Endothelial cell of umbilical vein (primary cell): ENCODE measurements at regions not wholly inside any gene's neighbourhood (a gene's known extent, or its start where the extent isn't known, plus 50 kb on each side); places are given as distances from the start of the nearest gene placed in this dataset.

Experiments
- BruUV-seq: library from RNA; stranded (reverse); fragments of 400-500 nt; replicated peaks from 2 replicates; lab custom pipeline; 2021; lab: Mats Ljungman, UMichigan
- CTCF ChIA-PET: fragments of 300-600, 350-600 bp; sonication (Branson Sonifier 250); formaldehyde crosslinking; loops from one replicate; lab custom pipeline; 2021; ENCODE audit warnings: antibody characterized with exemption, inconsistent platforms; lab: Charles Lee
- POLR2A ChIA-PET: fragments of 300-600, 350-600 bp; sonication (Branson Sonifier 250); formaldehyde crosslinking; loops from one replicate; lab custom pipeline; 2021; ENCODE audit warnings: antibody characterized with exemption, inconsistent platforms; lab: Charles Lee
- DNase-seq: peaks from one replicate; pipeline ENCODE4 v3.0.0-alpha.2; 2011; ENCODE audit warnings: low read depth, low spot score
- FAIRE-seq: peaks from 2 replicates; lab custom pipeline; 2011; peaks lifted over from hg19 to GRCh38; lab: Jason Lieb, UNC
- H2AFZ ChIP-seq: 2 replicates; pipeline ENCODE4 v1.6.0; 2012; ENCODE audit warnings: low read depth, low read length, control low read depth, inconsistent platforms
- H3K27ac ChIP-seq: 2 replicates; pipeline ENCODE4 v1.5.1; 2011; ENCODE audit warnings: low read depth, mild to moderate bottlenecking, control low read depth, low read length, moderate library complexity; ENCODE audit not compliant: insufficient read depth
- H3K27me3 ChIP-seq, 2 experiments: 2 replicates each; pipeline versions ENCODE4 v1.6.0 to v1.6.1; 2011; ENCODE audit warnings: low read length in 2 of 2, mixed read lengths in 1 of 2; ENCODE audit not compliant: control insufficient read depth in 2 of 2, insufficient read depth in 2 of 2
- H3K36me3 ChIP-seq, 2 experiments: 2 replicates in 1 of 2; 3 replicates in 1 of 2; pipeline ENCODE4 v1.5.1; 2011; ENCODE audit warnings: low read length in 2 of 2, mild to moderate bottlenecking in 1 of 2, moderate library complexity in 1 of 2; ENCODE audit not compliant: control insufficient read depth in 2 of 2, insufficient read depth in 2 of 2; ENCODE audit errors: extremely low read depth in 1 of 2
- H3K4me1 ChIP-seq: 3 replicates; pipeline ENCODE4 v1.5.1; 2011; ENCODE audit warnings: mild to moderate bottlenecking, low read length; ENCODE audit not compliant: control insufficient read depth, insufficient read depth; ENCODE audit errors: extremely low read depth
- H3K4me2 ChIP-seq: 2 replicates; pipeline ENCODE4 v1.6.1; 2011; ENCODE audit warnings: low read length, control low read depth, mixed read lengths; ENCODE audit not compliant: insufficient read depth
- H3K4me3 ChIP-seq, 3 experiments: fragments of 200-600 bp in 1 of 3; sonication (generic), shearing (Covaris generic) in 1 of 3; replicated peaks in 1 of 3; 2 replicates each; pipeline ENCODE4 v1.5.1; 2011 to 2016; ENCODE audit warnings: control low read depth in 3 of 3, low read length in 3 of 3, mild to moderate bottlenecking in 2 of 3, inconsistent platforms in 1 of 3, low read depth in 1 of 3, moderate library complexity in 1 of 3; ENCODE audit not compliant: insufficient read depth in 1 of 3
- H3K79me2 ChIP-seq: 2 replicates; pipeline ENCODE4 v1.6.0; 2012; ENCODE audit warnings: low read length, inconsistent platforms; ENCODE audit not compliant: control insufficient read depth, insufficient read depth
- H3K9ac ChIP-seq: replicated peaks from 2 replicates; pipeline ENCODE3; 2011; ENCODE audit warnings: low read length, control low read depth; ENCODE audit not compliant: insufficient read depth; ENCODE audit errors: extremely low read depth
- H3K9me1 ChIP-seq: replicated peaks from 3 replicates; pipeline ENCODE4 v1.6.0; 2011; ENCODE audit warnings: mild to moderate bottlenecking, low read length; ENCODE audit not compliant: control insufficient read depth, insufficient read depth; ENCODE audit errors: extremely low read depth
- H3K9me3 ChIP-seq: replicated peaks from 2 replicates; pipeline ENCODE4 v1.5.1; 2012; ENCODE audit warnings: low read length, inconsistent platforms; ENCODE audit not compliant: control insufficient read depth, insufficient read depth
- H4K20me1 ChIP-seq: replicated peaks from 2 replicates; pipeline ENCODE3; 2011; ENCODE audit warnings: mild to moderate bottlenecking, low read length; ENCODE audit not compliant: control insufficient read depth, insufficient read depth; ENCODE audit errors: extremely low read depth
- CTCF ChIP-seq, 2 donors: IDR thresholded peaks; 1 replicate in 1 of 2; 2 replicates in 1 of 2; pipeline ENCODE4 v1.5.1; 2011; ENCODE audit warnings: low read length in 2 of 2, mild to moderate bottlenecking in 2 of 2, moderate library complexity in 2 of 2, control low read depth in 1 of 2, inconsistent platforms in 1 of 2, low read depth in 1 of 2; ENCODE audit not compliant: insufficient read depth in 1 of 2; ENCODE audit errors: extremely low read depth in 1 of 2
- EZH2 ChIP-seq: IDR thresholded peaks from 2 replicates; pipeline ENCODE4 v1.6.1; 2012; ENCODE audit warnings: borderline replicate concordance, low read depth, mild to moderate bottlenecking, moderate library complexity, low read length, inconsistent platforms; ENCODE audit not compliant: severe bottlenecking
- FOS ChIP-seq: IDR thresholded peaks from 2 replicates; pipeline ENCODE4 v1.6.1; 2011; ENCODE audit warnings: mild to moderate bottlenecking, low read length, moderate library complexity, borderline replicate concordance; ENCODE audit not compliant: insufficient read depth
- GATA2 ChIP-seq: IDR thresholded peaks from 2 replicates; pipeline ENCODE4 v1.7.0; 2011; ENCODE audit warnings: low read depth, mild to moderate bottlenecking, moderate library complexity, mixed read lengths, low read length; ENCODE audit not compliant: insufficient read length, insufficient read depth
- JUN ChIP-seq: IDR thresholded peaks from 2 replicates; pipeline ENCODE4 v1.6.1; 2011; ENCODE audit warnings: borderline replicate concordance, low read depth; ENCODE audit not compliant: insufficient read length, insufficient read depth
- MAX ChIP-seq: IDR thresholded peaks from 2 replicates; pipeline ENCODE4 v1.6.1; 2011; ENCODE audit not compliant: insufficient read depth, insufficient read length
- MYC ChIP-seq: IDR thresholded peaks from one replicate; pipeline ENCODE4 v1.6.1; 2011; ENCODE audit warnings: mild to moderate bottlenecking, low read depth, low read length
- POLR2A ChIP-seq: IDR thresholded peaks from 2 replicates; pipeline ENCODE4 v1.6.1; 2012; ENCODE audit warnings: low read depth, mild to moderate bottlenecking, control low read depth, low read length
- POLR2AphosphoS5 ChIP-seq: IDR thresholded peaks from 2 replicates; pipeline ENCODE4 v1.6.1; 2012; ENCODE audit warnings: low read depth, mild to moderate bottlenecking, control low read depth, low read length, moderate library complexity; ENCODE audit not compliant: insufficient read depth
- dilution Hi-C: fragments of 300-500 bp; cut with MboI; formaldehyde crosslinking; loops from one replicate; pipeline ENCODE4 v1.15.0; 2019; ENCODE audit warnings: low sequenced_read_pairs; ENCODE audit not compliant: extremely low pct_ligation_motif_present
- intact Hi-C: fragments of 100-400 bp; cut with micrococcal nuclease; formaldehyde crosslinking; loops from one replicate; pipeline ENCODE4 v1.10.0; 2022

DNA sequence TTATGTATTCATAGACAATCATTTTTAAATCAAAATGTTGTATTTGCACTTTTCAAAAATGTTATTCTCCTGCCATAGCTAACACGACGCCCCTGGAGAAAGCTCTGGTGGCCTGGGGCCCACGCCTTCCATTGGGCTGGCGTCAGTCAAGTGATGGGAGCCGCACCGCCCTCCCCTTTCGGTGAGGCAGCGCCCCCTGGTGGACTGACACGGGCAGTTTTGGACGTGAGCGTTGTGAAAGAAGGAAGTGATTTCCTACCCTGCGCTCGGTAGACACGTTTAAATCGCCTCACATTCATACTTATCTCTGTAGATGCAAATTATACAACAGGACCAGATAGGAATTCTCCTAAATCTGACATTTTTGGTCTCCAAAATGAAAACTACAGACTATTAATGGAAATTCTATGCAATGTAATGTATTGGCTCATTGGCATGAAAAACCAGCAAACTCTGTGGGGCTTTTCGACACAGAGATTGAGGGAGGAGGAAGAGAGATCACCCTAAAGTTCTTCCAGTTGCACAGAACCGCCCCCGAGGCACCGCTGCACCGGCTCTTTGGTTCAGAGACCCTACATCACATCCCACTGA lies 326.2 kb upstream of the SOX11 start:
- intact Hi-C loops = no loop called here
- no peaks in the 10 kb centered on the region for H3K9me1 ChIP-seq
- H3K4me2 ChIP-seq = no peak overlapping the region
- H3K9me3 ChIP-seq = peaks cover 2% of the 10 kb centered on the region
- no peaks in the 10 kb centered on the region for H3K36me3 ChIP-seq
- H3K27me3 ChIP-seq = no peaks in the 10 kb centered on the region
- dilution Hi-C loops = no loop called here
- H4K20me1 ChIP-seq = no peaks in the 10 kb centered on the region
- no peak for TF ChIP-seq FOS
- TF ChIP-seq POLR2A = no peak
- TF ChIP-seq CTCF (IDR thresholded peaks at IDR 0.05; ENCODE audit: extremely low read depth in 1 of 2, insufficient read depth in 1 of 2, low read depth in 1 of 2, low read length in 2 of 2) = peak; percentile 39 to 59
- TF ChIP-seq MYC = no peak
- FAIRE-seq = no peak
- POLR2A ChIA-PET = no interaction called here
- no TSS peak for BruUV-seq
- H3K27ac ChIP-seq = no peak overlapping the region
- no peak overlapping the region for H2AFZ ChIP-seq
- H3K79me2 ChIP-seq = no peaks in the 10 kb centered on the region
- peak; percentile 7 for DNase-seq
- CTCF ChIA-PET = interaction anchor here (0.7 to 2.2 kb wide), 3 partner anchors 289 to 1638 kb away, joined by 4 to 15 read pairs (median 4); no protein-coding TSS in a partner anchor
- H3K4me1 ChIP-seq = no peaks in the 10 kb centered on the region
- no peak overlapping the region for H3K4me3 ChIP-seq
- H3K9ac ChIP-seq = no peak overlapping the region

GRCh38 chr2:5367321-5367720 lies 324.9 kb upstream of the SOX11 start:
- dilution Hi-C loops = no loop called here
- H3K4me1 ChIP-seq = no peaks in the 10 kb centered on the region
- no peaks in the 10 kb centered on the region for H3K27me3 ChIP-seq
- no peaks in the 10 kb centered on the region for H3K79me2 ChIP-seq
- BruUV-seq = no TSS peak
- H3K36me3 ChIP-seq = no peaks in the 10 kb centered on the region
- no peak overlapping the region for H3K4me3 ChIP-seq
- ChIA-PET POLR2A (no interaction called here), CTCF (interaction anchor here (2.2 kb wide), 1 partner anchor 1408 kb away, joined by 15 read pairs; no protein-coding TSS in a partner anchor)
- TF ChIP-seq POLR2A = no peak
- TF ChIP-seq EZH2 = no peak
- TF ChIP-seq GATA2 = no peak
- TF ChIP-seq FOS = no peak
- TF ChIP-seq MYC = no peak
- TF ChIP-seq POLR2AphosphoS5 = no peak
- no peak for TF ChIP-seq JUN
- TF ChIP-seq MAX = no peak
- no peak for TF ChIP-seq CTCF (IDR thresholded peaks at IDR 0.05; ENCODE audit: extremely low read depth in 1 of 2, insufficient read depth in 1 of 2, low read depth in 1 of 2, low read length in 2 of 2)
- no peaks in the 10 kb centered on the region for H4K20me1 ChIP-seq
- peaks cover 2% of the 10 kb centered on the region for H3K9me3 ChIP-seq
- FAIRE-seq = no peak
- no peak overlapping the region for H2AFZ ChIP-seq
- H3K27ac ChIP-seq = no peak overlapping the region
- H3K9me1 ChIP-seq = no peaks in the 10 kb centered on the region
- intact Hi-C loops = no loop called here
- no peak overlapping the region for H3K4me2 ChIP-seq
- DNase-seq = no peak
- H3K9ac ChIP-seq = no peak overlapping the region
